ENCODE measurements at regions not wholly inside any gene's neighbourhood (a gene's known extent, or its start where the extent isn't known, plus 50 kb on each side); places are given as distances from the start of the nearest gene placed in this dataset.
"Not testable (repeated sequence)": the region's sequence is repeated elsewhere in the genome, so short reads cannot be mapped to it uniquely, and the experiment has no call there.

- DNase-seq (ENCODE audit: low spot score), result peak; percentile 3
Observed at GRCh38 chrX:66110112-66110511, 53.9 kb upstream of the HEPH start.

- DNase-seq (ENCODE audit: low spot score), result not testable (repeated sequence)
Observed at GRCh38 chrX:66107860-66108259, 56.2 kb upstream of the HEPH start.

DNA sequence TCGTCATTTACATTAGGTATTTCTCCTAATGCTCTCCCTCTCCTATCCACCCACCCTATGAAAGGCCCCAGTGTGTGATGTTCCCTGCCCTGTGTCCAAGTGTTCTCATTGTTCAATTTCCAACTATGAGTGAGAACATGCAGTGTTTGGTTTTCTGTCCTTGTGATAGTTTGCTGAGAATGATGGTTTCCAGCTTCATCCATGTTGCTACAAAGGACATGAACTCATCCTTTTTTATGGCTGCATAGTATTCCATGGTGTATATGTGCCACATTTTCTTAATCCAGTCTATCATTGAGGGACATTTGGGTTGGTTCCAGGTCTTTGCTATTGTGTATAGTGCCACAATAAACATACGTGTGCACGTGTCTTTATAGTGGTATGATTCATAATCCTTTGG lies 61.6 kb upstream of the HEPH start:
- DNase-seq (ENCODE audit: low spot score), result not testable (repeated sequence)

DNA sequence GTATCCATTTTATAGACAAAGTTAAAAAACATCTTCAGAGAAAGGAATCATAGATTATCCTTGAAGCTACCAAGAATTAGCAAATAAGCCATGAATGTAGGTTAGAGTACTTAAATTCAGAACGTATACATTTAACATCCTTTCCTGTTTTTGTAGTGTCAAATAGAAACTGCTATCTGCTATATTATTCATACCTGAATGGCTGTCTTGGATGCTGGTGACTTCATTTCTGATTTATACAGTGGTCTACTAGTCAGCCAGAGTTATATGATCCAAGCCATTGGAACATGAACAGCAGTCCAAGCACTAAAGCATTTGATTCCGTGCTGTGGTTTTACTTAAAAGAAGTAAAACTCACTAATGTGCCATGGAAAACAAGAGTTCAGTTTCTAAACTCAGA lies 58.3 kb upstream of the VSIG4 start:
- no peak for DNase-seq (ENCODE audit: low spot score)

DNA sequence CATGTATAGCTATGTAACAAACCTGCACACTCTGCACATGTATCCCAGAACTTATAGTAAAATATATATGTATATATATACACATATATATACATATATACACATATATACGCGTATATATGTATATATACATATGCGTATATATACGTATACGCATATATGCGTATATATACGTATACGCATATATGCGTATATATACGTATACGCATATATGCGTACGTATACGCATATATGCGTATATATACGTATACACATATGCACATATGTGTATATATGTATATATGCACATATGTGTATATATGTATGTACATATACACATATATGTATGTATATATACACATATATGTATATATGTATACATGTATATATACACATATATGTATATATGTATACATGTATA lies 57.1 kb upstream of the VSIG4 start:
- not testable (repeated sequence) for DNase-seq (ENCODE audit: low spot score)

DNA sequence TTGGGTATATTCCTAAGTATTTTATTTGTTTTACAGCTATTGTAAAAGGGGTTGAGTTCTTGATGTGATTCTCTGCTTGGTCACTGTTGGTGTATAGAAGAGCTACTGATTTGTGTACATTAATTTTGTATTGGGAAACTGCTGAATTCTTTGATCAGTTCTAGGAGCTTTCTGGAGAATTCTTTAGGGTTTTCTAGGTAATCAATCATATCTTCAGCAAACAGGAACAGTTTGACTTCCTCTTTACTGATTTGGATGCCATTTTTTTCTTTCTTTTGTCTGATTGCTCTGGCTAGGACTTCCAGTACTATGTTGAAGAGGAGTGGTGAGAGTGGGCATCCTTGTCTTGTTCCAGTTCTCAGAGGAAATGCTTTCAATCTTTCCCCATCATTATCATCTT lies 50.1 kb upstream of the VSIG4 start:
- not testable (repeated sequence) for DNase-seq (ENCODE audit: low spot score)
